PC-3 (cell line): ENCODE measurements at regions not wholly inside any gene's neighbourhood (a gene's known extent, or its start where the extent isn't known, plus 50 kb on each side); places are given as distances from the start of the nearest gene placed in this dataset.

Source experiments
- EZH2 ChIP-seq: fragments of 300-600 bp; sonication (generic); IDR thresholded peaks from one replicate; pipeline ENCODE4 v1.6.1; 2017; ENCODE audit warnings: antibody characterized with exemption, mild to moderate bottlenecking, low read length; ENCODE audit not compliant: unreplicated experiment
- EZH2phosphoT487 ChIP-seq: fragments of 300-600 bp; sonication (generic); IDR thresholded peaks from 2 replicates; pipeline ENCODE4 v1.6.1; 2018; ENCODE audit warnings: mild to moderate bottlenecking, antibody characterized with exemption, low read length, borderline replicate concordance
- TF ChIP-seq, protein P1 (sequence below): fragments of 300-600 bp; sonication (generic); conservative IDR thresholded peaks from 2 replicates; pipeline ENCODE4 v1.5.1; 2017; ENCODE audit warnings: antibody characterized with exemption, low read depth, mild to moderate bottlenecking, low read length

DNA sequence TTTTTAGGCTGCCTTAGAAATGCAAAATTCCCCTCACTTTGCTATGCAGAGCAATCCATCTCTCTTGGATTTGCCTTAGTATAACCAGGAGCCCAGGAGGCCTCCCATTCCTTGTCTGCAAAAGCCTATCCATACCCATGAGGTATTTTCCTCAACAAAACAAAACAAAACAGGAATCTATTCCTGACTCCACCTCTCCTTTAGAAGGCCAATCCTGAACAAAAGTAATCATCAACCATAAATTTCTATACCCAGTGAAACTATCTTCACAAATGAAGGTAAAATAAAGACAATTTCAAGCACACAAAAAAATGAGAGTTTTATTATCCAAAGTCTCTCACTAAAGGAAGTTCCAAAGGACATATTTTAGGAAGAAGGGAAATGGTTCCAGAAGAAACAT lies 365.7 kb downstream of the KCNRG start:
- TF ChIP-seq, protein P1, sequence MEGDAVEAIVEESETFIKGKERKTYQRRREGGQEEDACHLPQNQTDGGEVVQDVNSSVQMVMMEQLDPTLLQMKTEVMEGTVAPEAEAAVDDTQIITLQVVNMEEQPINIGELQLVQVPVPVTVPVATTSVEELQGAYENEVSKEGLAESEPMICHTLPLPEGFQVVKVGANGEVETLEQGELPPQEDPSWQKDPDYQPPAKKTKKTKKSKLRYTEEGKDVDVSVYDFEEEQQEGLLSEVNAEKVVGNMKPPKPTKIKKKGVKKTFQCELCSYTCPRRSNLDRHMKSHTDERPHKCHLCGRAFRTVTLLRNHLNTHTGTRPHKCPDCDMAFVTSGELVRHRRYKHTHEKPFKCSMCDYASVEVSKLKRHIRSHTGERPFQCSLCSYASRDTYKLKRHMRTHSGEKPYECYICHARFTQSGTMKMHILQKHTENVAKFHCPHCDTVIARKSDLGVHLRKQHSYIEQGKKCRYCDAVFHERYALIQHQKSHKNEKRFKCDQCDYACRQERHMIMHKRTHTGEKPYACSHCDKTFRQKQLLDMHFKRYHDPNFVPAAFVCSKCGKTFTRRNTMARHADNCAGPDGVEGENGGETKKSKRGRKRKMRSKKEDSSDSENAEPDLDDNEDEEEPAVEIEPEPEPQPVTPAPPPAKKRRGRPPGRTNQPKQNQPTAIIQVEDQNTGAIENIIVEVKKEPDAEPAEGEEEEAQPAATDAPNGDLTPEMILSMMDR, result no peak
- TF ChIP-seq EZH2, result no peak
- no peak for TF ChIP-seq EZH2phosphoT487
